Fibroblast of lung (primary cell): ENCODE measurements at regions not wholly inside any gene's neighbourhood (a gene's known extent, or its start where the extent isn't known, plus 50 kb on each side); places are given as distances from the start of the nearest gene placed in this dataset.

ENCODE experiments used
- DNase-seq, 2 donors: peaks; one replicate each; pipeline versions ENCODE4 v3.0.0 to v3.0.0-alpha.2; 2010; ENCODE audit warnings: low read depth in 2 of 2
- H2AFZ ChIP-seq: 2 replicates; pipeline ENCODE4 v1.5.1; 2012; ENCODE audit warnings: low read length, control low read depth, inconsistent platforms
- H3K27ac ChIP-seq: 2 replicates; pipeline ENCODE4 v1.5.1; 2011; ENCODE audit warnings: low read length, control low read depth; ENCODE audit not compliant: insufficient read depth
- H3K27me3 ChIP-seq: 2 replicates; pipeline ENCODE4 v1.5.1; 2011; ENCODE audit warnings: mild to moderate bottlenecking, low read length; ENCODE audit not compliant: control insufficient read depth, insufficient read depth
- H3K36me3 ChIP-seq: 2 replicates; pipeline ENCODE4 v1.5.1; 2011; ENCODE audit warnings: low read length; ENCODE audit not compliant: control insufficient read depth, insufficient read depth
- H3K4me1 ChIP-seq: 2 replicates; pipeline ENCODE4 v1.5.1; 2011; ENCODE audit warnings: low read length; ENCODE audit not compliant: control insufficient read depth, insufficient read depth; ENCODE audit errors: extremely low read depth
- H3K4me2 ChIP-seq: 2 replicates; pipeline ENCODE4 v1.5.1; 2011; ENCODE audit warnings: low read length, control low read depth; ENCODE audit not compliant: insufficient read depth; ENCODE audit errors: extremely low read depth
- H3K4me3 ChIP-seq, 4 experiments: fragments of 200-600 bp in 1 of 4; sonication (generic) in 1 of 4; replicated peaks in 1 of 4; 2 replicates each; pipeline ENCODE4 v1.5.1; 2011 to 2016; ENCODE audit warnings: low read length in 4 of 4, low read depth in 3 of 4, mild to moderate bottlenecking in 3 of 4, control low read depth in 2 of 4, inconsistent platforms in 1 of 4, mixed read lengths in 1 of 4; ENCODE audit not compliant: insufficient read depth in 1 of 4; ENCODE audit errors: control extremely low read depth in 1 of 4
- H3K79me2 ChIP-seq: 2 replicates; pipeline ENCODE4 v1.5.1; 2012; ENCODE audit warnings: mild to moderate bottlenecking, low read length, inconsistent platforms; ENCODE audit not compliant: control insufficient read depth, insufficient read depth
- H3K9ac ChIP-seq: 2 replicates; pipeline ENCODE4 v1.5.1; 2011; ENCODE audit warnings: mild to moderate bottlenecking, low read length, control low read depth; ENCODE audit not compliant: insufficient read depth
- H3K9me3 ChIP-seq: 2 replicates; pipeline ENCODE4 v1.5.1; 2012; ENCODE audit warnings: low read depth, low read length; ENCODE audit not compliant: control insufficient read depth, insufficient read depth
- H4K20me1 ChIP-seq: 2 replicates; pipeline ENCODE4 v1.5.1; 2011; ENCODE audit warnings: low read length; ENCODE audit not compliant: control insufficient read depth, insufficient read depth; ENCODE audit errors: extremely low read depth
- CTCF ChIP-seq, 2 donors: IDR thresholded peaks in 1 of 2; conservative IDR thresholded peaks in 1 of 2; 1 replicate in 1 of 2; 2 replicates in 1 of 2; pipeline ENCODE4 v1.5.1; 2011 to 2012; ENCODE audit warnings: low read length in 2 of 2, control low read depth in 1 of 2, inconsistent platforms in 1 of 2, low read depth in 1 of 2, mild to moderate bottlenecking in 1 of 2
- EZH2 ChIP-seq: IDR thresholded peaks from 2 replicates; pipeline ENCODE4 v1.5.1; 2012; ENCODE audit warnings: low read length, control low read depth, mild to moderate bottlenecking; ENCODE audit errors: missing control alignments

- Histone ChIP-seq H3K4me1 (no peaks in the 10 kb centered on the region), H3K27me3 (no peaks in the 10 kb centered on the region), H3K27ac (no peak overlapping the region), H4K20me1 (no peaks in the 10 kb centered on the region), H3K9me3 (no peaks in the 10 kb centered on the region), H2AFZ (no peak overlapping the region), H3K4me3 (no peak overlapping the region), H3K9ac (no peak overlapping the region), H3K4me2 (no peak overlapping the region), H3K36me3 (no peaks in the 10 kb centered on the region), H3K79me2 (no peaks in the 10 kb centered on the region)
- DNase-seq: no peak
- TF ChIP-seq CTCF (conservative IDR thresholded peaks at IDR 0.05 in 1 of 2, IDR thresholded peaks at IDR 0.05 in 1 of 2; ENCODE audit: low read depth in 1 of 2, low read length in 2 of 2) (no peak), EZH2 (no peak)
Observed at GRCh38 chr16:64280317-64280716, 841.5 kb downstream of the CDH11 start.

- Histone ChIP-seq H3K4me2 (no peak overlapping the region), H3K27ac (no peak overlapping the region), H2AFZ (no peak overlapping the region), H3K9me3 (no peaks in the 10 kb centered on the region), H4K20me1 (no peaks in the 10 kb centered on the region), H3K4me3 (no peak overlapping the region), H3K27me3 (no peaks in the 10 kb centered on the region), H3K9ac (no peak overlapping the region), H3K4me1 (no peaks in the 10 kb centered on the region), H3K36me3 (no peaks in the 10 kb centered on the region), H3K79me2 (no peaks in the 10 kb centered on the region)
- TF ChIP-seq EZH2 (no peak), CTCF (conservative IDR thresholded peaks at IDR 0.05 in 1 of 2, IDR thresholded peaks at IDR 0.05 in 1 of 2; ENCODE audit: low read depth in 1 of 2, low read length in 2 of 2) (no peak)
- peak; percentile 25 to 30 for DNase-seq
Observed at GRCh38 chr16:64278196-64278595, 843.7 kb downstream of the CDH11 start.

GRCh38 chr16:64276646-64277045, 845.2 kb downstream of the CDH11 start:
- H2AFZ ChIP-seq: no peak overlapping the region

More at GRCh38 chr16:64276646-64277045, 845.2 kb downstream of the CDH11 start:
- H3K4me2 ChIP-seq: no peak overlapping the region
- TF ChIP-seq CTCF (conservative IDR thresholded peaks at IDR 0.05 in 1 of 2, IDR thresholded peaks at IDR 0.05 in 1 of 2; ENCODE audit: low read depth in 1 of 2, low read length in 2 of 2): no peak
- no peak for TF ChIP-seq EZH2
- no peaks in the 10 kb centered on the region for H3K9me3 ChIP-seq
- H3K27ac ChIP-seq: no peak overlapping the region
- no peaks in the 10 kb centered on the region for H3K36me3 ChIP-seq
- DNase-seq: no peak
- H3K4me3 ChIP-seq: no peak overlapping the region
- H4K20me1 ChIP-seq: no peaks in the 10 kb centered on the region
- no peaks in the 10 kb centered on the region for H3K27me3 ChIP-seq
- H3K4me1 ChIP-seq: no peaks in the 10 kb centered on the region
- H3K79me2 ChIP-seq: no peaks in the 10 kb centered on the region
- H3K9ac ChIP-seq: no peak overlapping the region
